Right cardiac atrium (tissue), 5 donors: ENCODE measurements at regions not wholly inside any gene's neighbourhood (a gene's known extent, or its start where the extent isn't known, plus 50 kb on each side); places are given as distances from the start of the nearest gene placed in this dataset.
"Not testable (repeated sequence)": the region's sequence is repeated elsewhere in the genome, so short reads cannot be mapped to it uniquely, and the experiment has no call there.

Source experiments
- ATAC-seq, 2 donors: fragments of 200-7000 bp; cut with Tn5 transposase; one replicate each; pipeline versions ENCODE4 v1.8.0 to v1.9.1; 2020; ENCODE audit warnings: moderate library complexity in 2 of 2, mild to moderate bottlenecking in 1 of 2
- DNase-seq, 3 donors: peaks; one replicate each; pipeline ENCODE4 v3.0.0-alpha.2; 2020
- H3K27ac ChIP-seq: one replicate; pipeline ENCODE4 v1.5.1; 2013; ENCODE audit warnings: mild to moderate bottlenecking, low read length, control low read depth, moderate library complexity
- H3K27me3 ChIP-seq: one replicate; pipeline ENCODE4 v1.6.1; 2013; ENCODE audit not compliant: control insufficient read depth, insufficient read depth
- H3K4me1 ChIP-seq: one replicate; pipeline ENCODE4 v1.6.1; 2013; ENCODE audit warnings: low read length; ENCODE audit not compliant: control insufficient read depth, insufficient read depth
- H3K4me3 ChIP-seq: one replicate; pipeline ENCODE4 v1.5.1; 2013; ENCODE audit warnings: low read length, control low read depth
- H3K9me3 ChIP-seq: one replicate; pipeline ENCODE4 v1.6.1; 2013; ENCODE audit warnings: low read length; ENCODE audit not compliant: control insufficient read depth
- WGBS: extraction: QIAGEN DNeasy Blood & Tissue Kit; methylation state at CpG from one replicate; pipeline ENCODE4 v1.1.7; 2013; 5-methylcytosine and 5-hydroxymethylcytosine counted together
- intact Hi-C, 4 donors: fragments of 100-400 bp; cut with DNase I; formaldehyde crosslinking; loops; one replicate each; pipeline versions ENCODE4 v1.11.0 to v1.14.0; 2022 to 2023
- donor health status: healthy with polysubstance abuse.
- donor health status: DM: no; HTN: yes; CAD: no.
- donor health status: DM: no; HTN: no; CAD: no.
- donor health status: DM: no; HTN: yes; CAD: no; lungs with severe emphysema.
- donor health status: DM: yes; HTN: yes; CAD: no.

DNA sequence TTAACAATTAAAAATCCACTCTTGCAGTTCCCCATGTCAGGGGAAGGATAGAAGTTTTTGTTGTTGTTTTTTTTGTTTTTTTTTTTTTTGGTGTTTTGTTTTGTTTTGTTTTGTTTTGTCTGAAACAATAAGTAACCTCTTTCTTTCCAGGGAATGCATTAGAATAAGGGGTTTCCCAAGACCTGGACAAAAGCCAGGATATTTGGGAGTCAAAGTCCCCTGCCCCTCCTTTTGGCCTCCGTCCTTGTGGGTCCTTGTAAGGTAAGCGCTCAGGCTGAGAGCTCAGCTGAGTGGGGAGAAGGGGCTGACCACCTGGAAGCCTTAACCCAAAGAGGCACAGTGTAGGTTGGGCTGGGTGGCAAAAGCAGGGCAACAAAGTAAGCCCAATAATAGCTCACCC, 515.4 kb downstream of the SOX6 start:
- no peaks in the 10 kb centered on the region for H3K9me3 ChIP-seq
- ATAC-seq (no peak), DNase-seq (no peak)
- no peak overlapping the region for H3K4me3 ChIP-seq
- intact Hi-C loops, result no loop called here
- 91% methylated on average over 2 of the region's 2 CpGs for WGBS
- no peaks in the 10 kb centered on the region for H3K27me3 ChIP-seq
- no peak overlapping the region for H3K27ac ChIP-seq
- peaks cover 3% of the 10 kb centered on the region for H3K4me1 ChIP-seq

DNA sequence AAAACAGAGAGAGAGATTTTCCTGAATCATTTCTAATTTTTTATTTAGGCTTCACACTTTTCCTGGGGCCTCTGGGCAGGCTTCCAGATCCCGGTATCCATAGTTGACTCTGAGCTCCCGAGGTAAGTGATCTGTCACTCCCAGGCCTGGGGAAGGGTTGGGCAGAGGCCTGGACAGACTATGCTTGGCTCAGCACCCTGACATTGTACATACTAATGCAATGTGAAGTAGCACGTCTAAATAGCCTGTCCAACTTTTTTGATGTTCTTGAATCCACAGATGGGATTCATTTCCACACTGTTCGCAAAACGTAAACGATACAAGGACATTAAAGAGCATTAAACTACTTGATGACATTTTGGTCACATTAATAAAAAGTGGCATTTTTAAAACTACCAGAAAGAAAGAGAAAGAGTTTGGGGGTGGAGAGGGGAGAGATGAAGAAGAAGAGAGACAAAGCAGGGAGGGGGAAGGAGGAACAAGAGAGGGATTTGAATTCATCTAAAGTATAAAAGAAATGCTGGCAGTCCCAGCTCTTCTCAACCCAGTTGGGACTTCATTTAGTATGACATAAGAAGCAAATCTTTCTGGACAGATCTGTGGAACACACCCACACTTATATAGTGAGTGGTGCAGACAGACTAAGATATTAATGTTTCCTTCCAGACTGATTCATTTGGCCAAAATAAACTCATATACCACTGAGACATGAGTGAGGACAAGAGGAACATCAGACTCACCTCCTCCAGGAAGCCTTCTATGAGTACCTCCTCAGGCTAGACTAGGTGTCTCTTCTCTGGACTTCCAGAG, 514.2 kb downstream of the SOX6 start:
- intact Hi-C loops, result no loop called here
- DNase-seq (no peak), ATAC-seq (peak; percentile 55 to 63)
- Histone ChIP-seq H3K4me3 (no peak overlapping the region), H3K27me3 (no peaks in the 10 kb centered on the region), H3K9me3 (no peaks in the 10 kb centered on the region), H3K27ac (no peak overlapping the region), H3K4me1 (peaks cover 3% of the 10 kb centered on the region)
- 49% methylated on average over 6 of the region's 6 CpGs for WGBS

DNA sequence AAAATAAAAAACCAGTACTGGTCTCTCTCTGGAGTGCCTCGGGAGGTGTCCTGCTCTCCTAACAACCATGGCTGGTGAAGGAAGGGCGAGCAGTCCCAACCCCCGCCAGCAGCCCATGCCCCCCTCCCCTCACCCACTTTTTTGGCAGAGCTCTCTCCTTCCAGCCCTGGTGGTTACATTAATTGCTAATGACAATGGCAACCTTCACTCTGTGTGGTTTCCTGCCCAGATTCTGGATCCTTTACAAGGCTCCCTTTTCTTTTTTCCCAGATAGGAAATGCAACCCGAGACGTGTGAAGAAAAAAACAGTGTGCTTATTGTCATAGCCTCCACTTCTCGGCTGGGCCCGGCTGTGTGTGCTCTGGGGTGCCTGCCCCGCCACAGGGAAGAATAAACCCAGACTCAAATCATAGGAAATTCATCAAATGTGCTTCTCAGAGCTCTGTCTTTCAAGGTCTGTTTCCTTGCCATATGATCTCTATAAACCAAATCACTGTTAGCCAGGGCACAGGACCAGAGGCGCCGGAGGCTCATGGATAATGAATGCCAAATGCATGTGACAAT, 513.0 kb downstream of the SOX6 start:
- WGBS, result 30% methylated on average over 10 of the region's 10 CpGs
- H3K4me1 ChIP-seq, result peaks cover 3% of the 10 kb centered on the region
- no peak overlapping the region for H3K4me3 ChIP-seq
- peak; percentile 75 to 77 for ATAC-seq
- peak; percentile 34 to 62 (median 58) for DNase-seq
- H3K9me3 ChIP-seq, result no peaks in the 10 kb centered on the region
- peak overlapping the region; percentile 24 for H3K27ac ChIP-seq
- H3K27me3 ChIP-seq, result no peaks in the 10 kb centered on the region
- intact Hi-C loops, result no loop called here

DNA sequence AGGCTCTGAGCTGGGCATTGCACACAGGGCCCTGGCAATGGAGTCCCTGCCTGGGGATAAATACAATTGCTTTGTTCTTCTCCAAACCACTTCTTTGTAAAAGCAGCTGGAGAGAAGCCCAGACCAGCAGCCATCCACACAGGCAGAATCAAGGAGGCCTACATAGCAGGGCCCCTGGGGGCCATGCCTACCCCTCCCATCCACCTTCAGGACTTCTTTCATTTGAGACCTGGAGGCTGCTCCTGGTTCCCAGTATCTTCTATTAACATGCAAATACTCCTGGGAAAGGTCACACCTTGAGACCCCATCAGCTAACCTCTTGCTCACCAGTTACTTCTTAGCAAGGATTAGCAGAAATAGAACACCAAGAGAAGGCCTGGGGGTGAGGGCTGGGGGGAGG, 511.1 kb downstream of the SOX6 start:
- Histone ChIP-seq H3K27ac (no peak overlapping the region), H3K27me3 (no peaks in the 10 kb centered on the region), H3K4me1 (peaks cover 6% of the 10 kb centered on the region), H3K4me3 (no peak overlapping the region), H3K9me3 (no peaks in the 10 kb centered on the region)
- ATAC-seq, result no peak
- DNase-seq, result no peak
- intact Hi-C loops, result no loop called here

DNA sequence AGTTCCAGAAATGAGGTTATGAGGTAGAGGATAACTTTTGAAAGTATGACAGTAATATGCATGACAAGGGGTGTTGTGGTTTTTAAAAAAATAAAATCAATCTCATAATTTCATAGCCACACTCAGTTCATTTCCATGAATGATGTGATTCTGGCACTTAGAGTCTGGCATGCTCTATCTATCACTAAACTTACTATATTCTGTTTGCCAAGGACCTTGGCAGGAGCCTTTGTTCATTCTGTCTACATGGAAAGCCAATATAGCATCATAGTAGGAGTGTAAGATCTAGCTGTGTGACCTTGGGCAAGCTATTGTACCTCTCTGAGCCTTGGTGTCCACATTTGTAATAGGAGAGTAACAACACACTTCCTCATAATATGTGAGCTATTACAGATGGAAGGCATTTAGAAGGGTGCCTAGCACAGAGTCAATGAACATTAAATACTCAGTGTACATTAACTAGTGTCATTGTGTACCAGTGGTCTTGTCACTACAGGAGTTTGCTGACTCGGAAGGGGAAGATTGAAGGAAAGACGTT, 507.6 kb downstream of the SOX6 start:
- ATAC-seq (no peak), DNase-seq (no peak)
- Histone ChIP-seq H3K4me3 (no peak overlapping the region), H3K27ac (no peak overlapping the region), H3K9me3 (no peaks in the 10 kb centered on the region), H3K27me3 (no peaks in the 10 kb centered on the region), H3K4me1 (peaks cover 5% of the 10 kb centered on the region)
- intact Hi-C loops, result no loop called here
- 86% methylated on average over 2 of the region's 2 CpGs for WGBS

DNA sequence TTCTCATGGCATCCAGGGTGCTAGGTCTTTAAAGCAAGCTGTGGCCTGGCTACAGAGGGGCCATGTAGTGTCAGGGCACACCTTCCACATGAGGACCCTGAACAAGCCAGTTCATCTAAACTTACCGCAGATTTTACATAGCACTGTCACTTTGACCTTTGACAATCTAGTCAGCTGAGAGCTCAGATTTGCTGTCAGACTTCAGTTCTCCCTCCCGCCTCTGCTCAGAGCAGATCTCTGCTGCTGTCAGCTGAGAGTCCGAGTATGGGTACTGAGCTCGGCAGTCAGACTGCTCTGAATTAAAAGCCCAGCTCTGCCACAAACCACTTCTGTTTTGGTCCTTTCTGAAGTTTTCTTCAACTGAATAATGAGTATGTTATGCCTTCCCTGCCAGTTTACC, 507.1 kb downstream of the SOX6 start:
- intact Hi-C loops, result no loop called here
- Histone ChIP-seq H3K9me3 (no peaks in the 10 kb centered on the region), H3K27ac (no peak overlapping the region), H3K4me3 (no peak overlapping the region), H3K27me3 (no peaks in the 10 kb centered on the region), H3K4me1 (peaks cover 3% of the 10 kb centered on the region)
- WGBS, result 51% methylated on average over 4 of the region's 4 CpGs
- ATAC-seq (peak; percentile 38 to 57), DNase-seq (no peak)

DNA sequence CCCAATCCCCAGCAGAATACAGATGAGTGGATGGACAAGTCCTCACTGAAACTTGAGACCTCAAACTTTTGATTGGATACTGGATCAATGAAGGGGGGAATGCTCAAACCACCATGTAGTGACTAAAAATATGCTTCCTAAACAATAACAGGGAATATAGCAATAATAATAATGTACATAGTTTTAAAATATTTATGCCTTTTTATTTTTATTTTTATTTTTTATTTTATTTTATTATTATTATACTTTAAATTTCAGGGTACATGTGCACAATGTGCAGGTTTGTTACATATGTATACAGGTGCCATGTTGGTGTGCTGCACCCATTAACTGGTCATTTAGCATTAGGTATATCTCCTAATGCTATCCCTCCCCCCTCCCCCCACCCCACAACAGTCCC, 506.0 kb downstream of the SOX6 start:
- H3K27me3 ChIP-seq, H3K9me3 ChIP-seq, H3K27ac ChIP-seq, DNase-seq, intact Hi-C loops, H3K4me3 ChIP-seq, H3K4me1 ChIP-seq, ATAC-seq: not testable (repeated sequence)

DNA sequence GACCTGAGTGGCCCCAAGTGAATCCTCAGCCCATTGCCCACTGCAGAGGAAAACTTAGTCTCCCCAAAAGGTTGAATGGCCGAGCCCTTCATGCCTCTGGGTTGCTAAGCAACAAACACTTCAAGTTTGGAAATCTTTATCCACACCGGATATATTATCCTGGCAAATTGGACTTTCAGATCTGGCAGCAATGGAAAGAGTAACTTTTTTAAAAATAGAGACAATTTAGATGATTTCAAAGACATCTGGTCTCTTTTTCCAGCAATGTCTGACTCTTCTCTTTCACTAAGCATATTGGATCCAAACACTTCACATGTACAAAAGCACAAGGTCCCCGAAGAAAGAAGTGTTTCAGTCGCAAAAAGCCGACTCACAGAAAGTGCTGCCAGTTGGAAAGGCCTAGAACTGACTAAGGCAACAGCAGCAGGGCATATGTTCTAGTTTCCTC, 505.3 kb downstream of the SOX6 start:
- no peaks in the 10 kb centered on the region for H3K27me3 ChIP-seq
- peaks cover 3% of the 10 kb centered on the region for H3K4me1 ChIP-seq
- H3K27ac ChIP-seq, result peak overlapping the region; percentile 57
- peak; percentile 66 to 72 for ATAC-seq
- WGBS, result 35% methylated on average over 5 of the region's 5 CpGs
- H3K9me3 ChIP-seq, result no peaks in the 10 kb centered on the region
- intact Hi-C loops, result no loop called here
- H3K4me3 ChIP-seq, result no peak overlapping the region
- DNase-seq, result no peak

DNA sequence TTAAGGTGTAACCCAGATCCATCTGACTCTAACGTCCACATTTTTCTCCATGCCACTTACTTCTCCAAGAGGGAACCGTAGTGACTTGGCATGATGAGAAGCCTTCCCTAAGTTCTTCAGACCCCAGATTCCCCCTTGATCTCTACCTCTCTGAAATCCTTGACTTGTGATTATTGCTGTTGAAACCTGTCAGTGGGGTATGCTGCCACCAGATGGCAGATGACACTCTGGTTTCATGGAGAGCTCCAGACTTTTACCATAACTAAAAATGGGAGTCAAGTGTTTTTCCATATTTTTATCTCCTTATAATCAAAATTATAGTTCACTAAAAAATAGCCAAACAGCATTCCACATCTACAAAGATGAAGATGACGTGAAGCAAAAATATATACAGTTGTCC, 504.2 kb downstream of the SOX6 start:
- intact Hi-C loops, result no loop called here
- ATAC-seq, result peak; percentile 23 to 29
- no peaks in the 10 kb centered on the region for H3K9me3 ChIP-seq
- DNase-seq, result peak in 1 of 3 donors; percentile 63
- no peak overlapping the region for H3K27ac ChIP-seq
- no peaks in the 10 kb centered on the region for H3K27me3 ChIP-seq
- H3K4me3 ChIP-seq, result no peak overlapping the region
- WGBS, result 70% methylated on average over 3 of the region's 3 CpGs
- peaks cover 3% of the 10 kb centered on the region for H3K4me1 ChIP-seq

DNA sequence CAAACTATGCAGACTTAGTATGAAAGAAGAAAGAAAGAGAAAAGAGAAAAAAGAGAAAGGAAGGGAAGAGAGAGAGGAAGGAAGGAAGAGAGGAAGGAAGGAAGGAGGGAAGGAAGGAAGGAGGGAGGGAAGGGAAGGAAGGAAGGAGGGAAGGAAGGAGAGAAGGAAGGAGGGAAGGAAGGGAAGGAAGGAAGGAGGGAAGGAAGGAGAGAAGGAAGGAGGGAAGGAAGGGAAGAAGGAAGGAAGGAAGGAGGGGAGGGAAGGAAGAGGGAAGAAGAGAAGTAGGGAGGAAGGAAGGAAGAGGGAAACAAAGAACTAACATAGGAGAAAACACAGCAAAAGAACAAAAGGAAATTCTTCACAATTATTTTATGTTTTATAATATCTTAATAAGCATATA, 502.1 kb downstream of the SOX6 start:
- Histone ChIP-seq H3K27ac (no peak overlapping the region), H3K4me1 (peaks cover under 1% of the 10 kb centered on the region), H3K9me3 (no peaks in the 10 kb centered on the region), H3K27me3 (no peaks in the 10 kb centered on the region), H3K4me3 (no peak overlapping the region)
- DNase-seq (no peak), ATAC-seq (no peak)
- intact Hi-C loops, result no loop called here

DNA sequence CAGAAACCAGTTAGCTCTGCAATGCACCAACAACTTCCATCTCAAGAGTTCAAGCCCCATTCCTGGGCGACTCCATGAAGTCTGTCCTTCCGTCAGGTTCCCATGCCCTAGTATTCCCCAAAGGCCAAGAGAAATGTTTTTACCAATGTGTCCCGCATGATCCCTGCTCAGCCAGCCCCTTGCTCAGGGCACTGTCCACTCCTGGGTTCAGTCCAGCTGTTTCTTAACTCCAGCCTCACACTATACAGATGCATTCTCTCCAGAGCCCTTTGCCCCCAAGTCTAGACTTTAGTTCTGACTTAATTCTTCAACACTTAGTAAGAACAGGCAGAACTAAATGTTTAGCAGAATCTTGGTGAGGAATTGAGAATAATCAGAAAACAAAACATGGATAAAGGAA, 497.5 kb downstream of the SOX6 start:
- Histone ChIP-seq H3K27ac (no peak overlapping the region), H3K4me1 (no peaks in the 10 kb centered on the region), H3K9me3 (no peaks in the 10 kb centered on the region), H3K27me3 (no peaks in the 10 kb centered on the region), H3K4me3 (no peak overlapping the region)
- intact Hi-C loops, result no loop called here
- ATAC-seq (no peak), DNase-seq (no peak)
- 87% methylated on average over 3 of the region's 3 CpGs for WGBS
